Gastroesophageal sphincter (tissue), 4 donors: ENCODE measurements at regions not wholly inside any gene's neighbourhood (a gene's known extent, or its start where the extent isn't known, plus 50 kb on each side); places are given as distances from the start of the nearest gene placed in this dataset.

Source experiments
- ATAC-seq: fragments of 150-250 bp; one replicate; pipeline ENCODE4 v1.9.1; 2016; ENCODE audit warnings: mild to moderate bottlenecking, moderate library complexity
- H3K27ac ChIP-seq, 4 donors: fragments of 200-600 bp; sonication (generic) in 3 of 4; 1 replicate in 3 of 4; 2 replicates in 1 of 4; pipeline ENCODE4 v1.5.1; 2016 to 2019
- H3K27me3 ChIP-seq: fragments of 200-600 bp; sonication (generic); one replicate; pipeline ENCODE4 v1.5.1; 2019
- H3K36me3 ChIP-seq, 2 donors: fragments of 200-600 bp; sonication (generic); one replicate each; pipeline ENCODE4 v1.5.1; 2019; ENCODE audit warnings: control low read depth in 1 of 2
- H3K4me1 ChIP-seq, 3 donors: fragments of 200-600 bp; sonication (generic); 1 replicate in 2 of 3; 2 replicates in 1 of 3; pipeline ENCODE4 v1.5.1; 2016 to 2019; ENCODE audit warnings: control low read depth in 2 of 3
- H3K4me3 ChIP-seq, 2 donors: fragments of 200-600 bp; sonication (generic); one replicate each; pipeline ENCODE4 v1.5.1; 2019; ENCODE audit warnings: mild to moderate bottlenecking in 1 of 2, moderate library complexity in 1 of 2
- H3K9me3 ChIP-seq, 3 donors: fragments of 200-600 bp; sonication (generic); one replicate each; pipeline ENCODE4 v1.5.1; 2017 to 2019; ENCODE audit warnings: control low read depth in 2 of 3
- CTCF ChIP-seq, 4 experiments: fragments of 200-600 bp in 2 of 4; fragments of 450-650 bp in 2 of 4; sonication (generic) in 1 of 4; IDR thresholded peaks; one replicate each; pipeline ENCODE4 v1.5.1; 2017 to 2019; ENCODE audit warnings: antibody characterized with exemption in 4 of 4, mild to moderate bottlenecking in 2 of 4, moderate library complexity in 2 of 4
- EP300 ChIP-seq: sonication (generic); formaldehyde crosslinking; IDR thresholded peaks from one replicate; pipeline ENCODE4 v1.6.1; 2017; ENCODE audit warnings: antibody characterized with exemption, mild to moderate bottlenecking
- POLR2A ChIP-seq, 2 donors: fragments of 450-650 bp; IDR thresholded peaks; one replicate each; pipeline ENCODE4 v1.6.1; 2017; ENCODE audit warnings: antibody characterized with exemption in 2 of 2, mild to moderate bottlenecking in 2 of 2, moderate library complexity in 1 of 2
- POLR2AphosphoS5 ChIP-seq: sonication (generic); formaldehyde crosslinking; IDR thresholded peaks from one replicate; pipeline ENCODE4 v1.6.1; 2017; ENCODE audit warnings: antibody characterized with exemption
- WGBS, 2 donors: methylation state at CpG; one replicate each; pipeline ENCODE4 v1.1.5; 2018; ENCODE audit warnings: low coverage in 1 of 2; 5-methylcytosine and 5-hydroxymethylcytosine counted together

GRCh38 chr3:16795581-16795980 is 89.2 kb upstream of the PLCL2 start:
- Histone ChIP-seq H3K4me1 (no peaks in the 10 kb centered on the region), H3K36me3 (no peaks in the 10 kb centered on the region), H3K27ac (no peak overlapping the region), H3K4me3 (no peak overlapping the region), H3K27me3 (no peaks in the 10 kb centered on the region), H3K9me3 (no peaks in the 10 kb centered on the region)
- ATAC-seq, result no peak
- no peak for TF ChIP-seq CTCF (IDR thresholded peaks at IDR 0.05)
- no peak for TF ChIP-seq POLR2AphosphoS5
- TF ChIP-seq POLR2A (IDR thresholded peaks at IDR 0.05), result no peak
- TF ChIP-seq EP300, result no peak
- 42 to 53% methylated on average over 1 to 2 of the region's 2 CpGs for WGBS, 2 donors

GRCh38 chr3:16797831-16798230 is 86.9 kb upstream of the PLCL2 start:
- H3K4me3 ChIP-seq, result no peak overlapping the region
- 89 to 100% methylated on average over 1 of the region's 1 CpG for WGBS, 2 donors

GRCh38 chr3:16798738-16799137 is 86.0 kb upstream of the PLCL2 start:
- no peak overlapping the region for H3K27ac ChIP-seq
- H3K27me3 ChIP-seq, result no peaks in the 10 kb centered on the region
- TF ChIP-seq CTCF (IDR thresholded peaks at IDR 0.05), result no peak
- TF ChIP-seq POLR2AphosphoS5, result no peak
- no peak for TF ChIP-seq POLR2A (IDR thresholded peaks at IDR 0.05)
- no peak for TF ChIP-seq EP300
- no peaks in the 10 kb centered on the region for H3K4me1 ChIP-seq
- H3K36me3 ChIP-seq, result no peaks in the 10 kb centered on the region
- H3K9me3 ChIP-seq, result no peaks in the 10 kb centered on the region
- H3K4me3 ChIP-seq, result no peak overlapping the region
- ATAC-seq, result no peak
- 84 to 95% methylated on average over 4 of the region's 4 CpGs for WGBS, 2 donors

More at GRCh38 chr3:16797831-16798230, 86.9 kb upstream of the PLCL2 start:
- no peaks in the 10 kb centered on the region for H3K27me3 ChIP-seq
- H3K4me1 ChIP-seq, result no peaks in the 10 kb centered on the region
- ATAC-seq, result no peak
- H3K36me3 ChIP-seq, result no peaks in the 10 kb centered on the region
- H3K27ac ChIP-seq, result no peak overlapping the region
- no peak for TF ChIP-seq EP300
- TF ChIP-seq POLR2A (IDR thresholded peaks at IDR 0.05), result no peak
- no peak for TF ChIP-seq POLR2AphosphoS5
- no peak for TF ChIP-seq CTCF (IDR thresholded peaks at IDR 0.05)
- H3K9me3 ChIP-seq, result no peaks in the 10 kb centered on the region

GRCh38 chr3:16800361-16800760 is 84.4 kb upstream of the PLCL2 start:
- ATAC-seq, result no peak
- Histone ChIP-seq H3K9me3 (no peaks in the 10 kb centered on the region), H3K4me1 (no peaks in the 10 kb centered on the region), H3K27me3 (no peaks in the 10 kb centered on the region), H3K36me3 (no peaks in the 10 kb centered on the region), H3K27ac (no peak overlapping the region), H3K4me3 (no peak overlapping the region)
- no peak for TF ChIP-seq CTCF (IDR thresholded peaks at IDR 0.05)
- TF ChIP-seq POLR2AphosphoS5, result no peak
- 61 to 78% methylated on average over 3 of the region's 3 CpGs for WGBS, 2 donors

- H3K9me3 ChIP-seq, result no peaks in the 10 kb centered on the region
- TF ChIP-seq POLR2A (IDR thresholded peaks at IDR 0.05) (no peak), CTCF (IDR thresholded peaks at IDR 0.05) (no peak), EP300 (no peak), POLR2AphosphoS5 (no peak)
- peak; percentile 53 for ATAC-seq
- H3K27me3 ChIP-seq, result no peaks in the 10 kb centered on the region
- WGBS, 2 donors, result 0 to 13% methylated on average over 1 of the region's 1 CpG
- H3K4me1 ChIP-seq, result no peaks in the 10 kb centered on the region
- H3K4me3 ChIP-seq, result no peak overlapping the region
- no peak overlapping the region for H3K27ac ChIP-seq
- no peaks in the 10 kb centered on the region for H3K36me3 ChIP-seq
These were observed 83.5 kb upstream of the PLCL2 start for GRCh38 chr3:16801223-16801622.
